Omental fat pad (tissue), 3 donors: ENCODE measurements at regions not wholly inside any gene's neighbourhood (a gene's known extent, or its start where the extent isn't known, plus 50 kb on each side); places are given as distances from the start of the nearest gene placed in this dataset.
"Not testable (repeated sequence)": the region's sequence is repeated elsewhere in the genome, so short reads cannot be mapped to it uniquely, and the experiment has no call there.

Experiments
- ATAC-seq: fragments of 150-250 bp; one replicate; pipeline ENCODE4 v1.9.1; 2016; ENCODE audit warnings: mild to moderate bottlenecking, moderate library complexity; ENCODE audit not compliant: low FRiP score
- DNase-seq: peaks from one replicate; pipeline ENCODE4 v3.0.0-alpha.2; 2019; ENCODE audit warnings: low spot score
- TF ChIP-seq, protein P1 (sequence below), 3 donors: fragments of 450-650 bp; IDR thresholded peaks; one replicate each; pipeline ENCODE4 v1.5.1; 2016 to 2017; ENCODE audit warnings: antibody characterized with exemption in 3 of 3, mild to moderate bottlenecking in 3 of 3, moderate library complexity in 2 of 3

GRCh38 chr16:65316808-65317207, 194.9 kb upstream of the CDH11 start:
- TF ChIP-seq, protein P1, sequence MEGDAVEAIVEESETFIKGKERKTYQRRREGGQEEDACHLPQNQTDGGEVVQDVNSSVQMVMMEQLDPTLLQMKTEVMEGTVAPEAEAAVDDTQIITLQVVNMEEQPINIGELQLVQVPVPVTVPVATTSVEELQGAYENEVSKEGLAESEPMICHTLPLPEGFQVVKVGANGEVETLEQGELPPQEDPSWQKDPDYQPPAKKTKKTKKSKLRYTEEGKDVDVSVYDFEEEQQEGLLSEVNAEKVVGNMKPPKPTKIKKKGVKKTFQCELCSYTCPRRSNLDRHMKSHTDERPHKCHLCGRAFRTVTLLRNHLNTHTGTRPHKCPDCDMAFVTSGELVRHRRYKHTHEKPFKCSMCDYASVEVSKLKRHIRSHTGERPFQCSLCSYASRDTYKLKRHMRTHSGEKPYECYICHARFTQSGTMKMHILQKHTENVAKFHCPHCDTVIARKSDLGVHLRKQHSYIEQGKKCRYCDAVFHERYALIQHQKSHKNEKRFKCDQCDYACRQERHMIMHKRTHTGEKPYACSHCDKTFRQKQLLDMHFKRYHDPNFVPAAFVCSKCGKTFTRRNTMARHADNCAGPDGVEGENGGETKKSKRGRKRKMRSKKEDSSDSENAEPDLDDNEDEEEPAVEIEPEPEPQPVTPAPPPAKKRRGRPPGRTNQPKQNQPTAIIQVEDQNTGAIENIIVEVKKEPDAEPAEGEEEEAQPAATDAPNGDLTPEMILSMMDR (IDR thresholded peaks at IDR 0.05): no peak
- DNase-seq (no peak), ATAC-seq (no peak)

- TF ChIP-seq, protein P1 (IDR thresholded peaks at IDR 0.05): no peak
- no peak for DNase-seq
- ATAC-seq: no peak
Measured at GRCh38 chr16:65315081-65315780, 193.4 kb upstream of the CDH11 start.

GRCh38 chr16:65314627-65315008, 192.8 kb upstream of the CDH11 start:
- TF ChIP-seq, protein P1 (IDR thresholded peaks at IDR 0.05): no peak
- no peak for DNase-seq

GRCh38 chr16:65313936-65314626, 192.2 kb upstream of the CDH11 start:
- no peak for DNase-seq
- TF ChIP-seq, protein P1 (IDR thresholded peaks at IDR 0.05): no peak
- ATAC-seq: no peak

More at GRCh38 chr16:65314627-65315008, 192.8 kb upstream of the CDH11 start:
- ATAC-seq: no peak

DNA sequence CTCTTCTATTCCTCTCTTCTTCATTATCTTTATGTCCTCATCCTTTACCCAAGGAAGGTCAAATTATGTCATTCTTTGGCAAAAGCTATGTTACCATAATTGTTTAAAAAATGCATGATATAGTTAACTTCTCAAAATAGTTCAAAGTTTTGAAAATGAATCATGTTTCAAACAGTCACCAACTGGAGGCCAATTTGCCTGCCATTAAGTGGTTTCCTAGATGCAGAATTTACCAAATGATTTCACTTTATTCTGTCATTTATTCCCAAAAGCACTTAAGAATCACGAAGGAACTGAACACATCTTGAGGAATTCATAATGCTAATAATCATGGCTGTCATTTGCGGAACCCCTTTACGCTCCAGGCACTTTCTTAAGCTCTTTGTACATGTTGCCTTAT, 190.9 kb upstream of the CDH11 start:
- TF ChIP-seq, protein P1 (IDR thresholded peaks at IDR 0.05): no peak
- no peak for ATAC-seq
- no peak for DNase-seq

DNA sequence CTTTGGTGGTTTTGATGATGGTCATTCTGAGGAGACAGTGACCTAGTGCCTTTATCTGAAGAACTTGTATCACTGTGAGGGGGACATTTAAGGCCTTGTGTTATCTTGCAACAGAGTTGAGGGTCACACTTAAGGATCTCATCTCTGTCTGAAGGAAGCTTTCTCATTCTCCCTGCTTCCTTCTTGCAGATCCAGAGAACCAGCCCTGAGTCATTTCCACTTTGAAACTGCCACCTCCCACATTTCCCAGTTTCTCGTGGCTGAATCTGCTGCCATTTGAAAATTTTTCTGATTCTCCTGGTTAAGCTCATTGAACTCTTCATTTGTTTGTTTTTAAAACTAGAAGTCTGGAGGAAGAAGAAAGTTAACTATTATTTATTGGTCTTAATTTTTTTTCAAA, 190.2 kb upstream of the CDH11 start:
- TF ChIP-seq, protein P1 (IDR thresholded peaks at IDR 0.05): no peak
- ATAC-seq: no peak

DNA sequence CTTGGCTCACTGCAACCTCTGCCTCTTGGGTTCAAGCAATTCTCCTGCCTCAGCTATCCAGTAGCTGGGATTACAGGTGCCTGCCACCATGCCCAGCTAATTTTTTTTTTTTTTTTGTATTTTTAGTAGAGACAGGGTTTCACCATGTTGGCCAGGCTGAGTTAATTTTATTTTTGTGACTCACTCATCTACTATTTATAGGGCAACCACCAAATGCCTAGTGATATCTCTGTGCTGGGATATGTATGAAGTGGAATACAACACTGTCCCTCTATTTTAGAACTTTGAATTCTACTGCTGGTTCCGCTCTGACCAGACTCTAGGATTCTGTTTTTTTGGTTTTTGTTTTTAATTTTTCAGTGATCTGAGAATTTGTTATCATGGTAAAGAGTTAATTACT, 188.6 kb upstream of the CDH11 start:
- not testable (repeated sequence) for ATAC-seq

More for the DNA sequence above, 190.2 kb upstream of the CDH11 start:
- DNase-seq: no peak

More for the DNA sequence above, 188.6 kb upstream of the CDH11 start:
- DNase-seq: not testable (repeated sequence)
